GM21526 (cell line): ENCODE measurements at regions not wholly inside any gene's neighbourhood (a gene's known extent, or its start where the extent isn't known, plus 50 kb on each side); places are given as distances from the start of the nearest gene placed in this dataset.
"Not testable (repeated sequence)": the region's sequence is repeated elsewhere in the genome, so short reads cannot be mapped to it uniquely, and the experiment has no call there.

Experiments used
- ATAC-seq: cut with Tn5 transposase; IDR thresholded peaks from one replicate; pipeline ENCODE4 v1.9.1; 2021; ENCODE audit warnings: moderate library complexity; ENCODE audit not compliant: unreplicated experiment, low FRiP score

- no peak for ATAC-seq
Observed at GRCh38 chr2:180840641-180841040, 139.8 kb upstream of the UBE2E3 start.

- no peak for ATAC-seq
Observed at GRCh38 chr2:180829836-180830235, 150.6 kb upstream of the UBE2E3 start.

GRCh38 chr2:180829261-180829660 lies 151.1 kb upstream of the UBE2E3 start:
- no peak for ATAC-seq

GRCh38 chr2:180828756-180829155 lies 151.6 kb upstream of the UBE2E3 start:
- ATAC-seq: no peak

GRCh38 chr2:180823546-180824141 lies 156.8 kb upstream of the UBE2E3 start:
- ATAC-seq: no peak

- ATAC-seq: no peak
Observed at GRCh38 chr2:180819106-180819505, 161.3 kb upstream of the UBE2E3 start.

- not testable (repeated sequence) for ATAC-seq
Observed at GRCh38 chr2:180818700-180819099, 161.7 kb upstream of the UBE2E3 start.

GRCh38 chr2:180799141-180799540 lies 181.3 kb upstream of the UBE2E3 start:
- no peak for ATAC-seq

- no peak for ATAC-seq
Observed at GRCh38 chr2:180790891-180791290, 189.5 kb upstream of the UBE2E3 start.

GRCh38 chr2:180787330-180787729 lies 193.1 kb upstream of the UBE2E3 start:
- ATAC-seq: no peak

GRCh38 chr2:180781276-180781675 lies 199.1 kb upstream of the UBE2E3 start:
- ATAC-seq: no peak

- ATAC-seq: no peak
Observed at GRCh38 chr2:180778291-180778690, 202.1 kb upstream of the UBE2E3 start.

- ATAC-seq: no peak
Observed at GRCh38 chr2:180776921-180777320, 203.5 kb upstream of the UBE2E3 start.

GRCh38 chr2:180775711-180776110 lies 204.7 kb upstream of the UBE2E3 start:
- no peak for ATAC-seq

- not testable (repeated sequence) for ATAC-seq
Observed at GRCh38 chr2:180765316-180765715, 215.1 kb upstream of the UBE2E3 start.

GRCh38 chr2:180763263-180763989 lies 217.0 kb upstream of the UBE2E3 start:
- ATAC-seq: no peak

- ATAC-seq: no peak
Observed at GRCh38 chr2:180761224-180761623, 219.2 kb upstream of the UBE2E3 start.

- ATAC-seq: no peak
Observed at GRCh38 chr2:180759631-180760030, 220.8 kb upstream of the UBE2E3 start.

GRCh38 chr2:180753809-180754761 lies 226.3 kb upstream of the UBE2E3 start:
- no peak for ATAC-seq

GRCh38 chr2:180751306-180751920 lies 229.0 kb upstream of the UBE2E3 start:
- ATAC-seq: no peak

GRCh38 chr2:180747728-180748127 lies 232.7 kb upstream of the UBE2E3 start:
- no peak for ATAC-seq
